Heart right ventricle (tissue), 16 donors: ENCODE measurements at regions not wholly inside any gene's neighbourhood (a gene's known extent, or its start where the extent isn't known, plus 50 kb on each side); places are given as distances from the start of the nearest gene placed in this dataset.

Experiments
- ATAC-seq, 8 donors: fragments of 200-7000 bp; cut with Tn5 transposase; one replicate each; pipeline ENCODE4 v1.9.1; 2020; ENCODE audit warnings: mild to moderate bottlenecking in 8 of 8, moderate library complexity in 8 of 8, moderate number of reproducible peaks in 1 of 8
- DNase-seq, 2 donors: peaks; one replicate each; pipeline ENCODE4 v3.0.0-alpha.2; 2020
- H3K27ac ChIP-seq, 10 donors: fragments of 200-600 bp; sonication (generic) in 2 of 10; one replicate each; pipeline versions ENCODE4 v1.5.0 to v1.8.0; 2020 to 2022; ENCODE audit warnings: mild to moderate bottlenecking in 3 of 10
- H3K27me3 ChIP-seq, 7 donors: fragments of 200-600 bp; one replicate each; pipeline ENCODE4 v1.8.0; 2021 to 2022; ENCODE audit warnings: mild to moderate bottlenecking in 2 of 7
- H3K36me3 ChIP-seq, 9 donors: fragments of 200-600 bp; sonication (generic) in 1 of 9; one replicate each; pipeline versions ENCODE4 v1.5.0 to v1.8.0; 2020 to 2022; ENCODE audit warnings: mild to moderate bottlenecking in 2 of 9
- H3K4me1 ChIP-seq, 9 donors: fragments of 200-600 bp; sonication (generic) in 1 of 9; one replicate each; pipeline versions ENCODE4 v1.5.0 to v1.8.0; 2020 to 2022; ENCODE audit warnings: mild to moderate bottlenecking in 4 of 9
- H3K4me3 ChIP-seq, 10 donors: fragments of 200-600 bp; sonication (generic) in 2 of 10; one replicate each; pipeline versions ENCODE4 v1.5.0 to v1.8.0; 2020 to 2022; ENCODE audit warnings: mild to moderate bottlenecking in 7 of 10, moderate library complexity in 2 of 10
- H3K9me3 ChIP-seq, 11 donors: fragments of 200-600 bp in 10 of 11; sonication (generic) in 2 of 11; one replicate each; pipeline versions ENCODE4 v1.5.0 to v1.8.0; 2013 to 2022; ENCODE audit warnings: mild to moderate bottlenecking in 2 of 11, control low read depth in 1 of 11, moderate library complexity in 1 of 11
- CTCF ChIP-seq, 9 donors: fragments of 200-600 bp; sonication (generic) in 2 of 9; IDR thresholded peaks; one replicate each; pipeline versions ENCODE4 v1.5.0 to v1.8.0; 2021 to 2022; ENCODE audit warnings: antibody characterized with exemption in 9 of 9, mild to moderate bottlenecking in 5 of 9, moderate library complexity in 1 of 9
- WGBS, 2 donors: extraction: QIAGEN DNeasy Blood & Tissue Kit; methylation state at CpG; one replicate each; pipeline ENCODE4 v1.1.7; 2013; ENCODE audit warnings: inconsistent platforms in 1 of 2; 5-methylcytosine and 5-hydroxymethylcytosine counted together
- intact Hi-C, 10 donors: fragments of 100-400 bp; cut with DNase I; formaldehyde crosslinking; loops; one replicate each; pipeline versions ENCODE4 v1.11.1 to v1.14.2; 2022
- donor health status: Arrhythmogenic right ventricular cardiomyopathy.
- donor health status: ischemic (EF 13 %, LVEDD 7.1; RV severe dilation, severe dysfunction).
- donor health status: healthy with polysubstance abuse.
- donor health status: DM: no; HTN: yes; CAD: no.
- donor health status: DM: no; HTN: no; CAD: no.
- donor health status: ischemic (EF 25% LVEDD 6.9; RV normal size, moderate dysfunction).
- donor health status: ischemic (EF 25% LVEDD 5.7; RV mildly dilated, moderate dysfunction).
- donor health status: healthy.
- donor health status: DM: yes; HTN: yes; CAD: no.
- donor health status: Ischemic cardiomyopathy.
- donor health status: ischemic (EF 35%, LVEDD 5.7; RV mildly dilated, moderate dysfunction).
- donor health status: nonischemic (EF 11% LVEDD 7.7; RV severe dilation, severe dysfunction).
- donor health status: DM: yes; HTN: yes; CAD: no.
- donor health status: PGD.
- donor health status: ischemic (EF 29% LVEDD 5.4; RV normal size, mild dysfunction).
- donor health status: nonischemic (EF 23%, LVEDD 6.1; RV moderate dilation, normal function).

- Histone ChIP-seq H3K4me1 (no peaks in the 10 kb centered on the region), H3K27me3 (peaks cover 0 to 3% (median 0%) of the 10 kb centered on the region in 7 donors), H3K27ac (no peak overlapping the region), H3K9me3 (peaks cover 0 to 11% (median 0%) of the 10 kb centered on the region in 11 donors), H3K4me3 (no peak overlapping the region), H3K36me3 (no peaks in the 10 kb centered on the region)
- intact Hi-C loops: no loop called here
- no peak for ATAC-seq
- WGBS, 2 donors: 84 to 88% methylated on average over 9 of the region's 9 CpGs
- no peak for TF ChIP-seq CTCF (IDR thresholded peaks at IDR 0.05)
- DNase-seq: no peak
Measured at GRCh38 chr2:2501454-2502200, 170.6 kb upstream of the MYT1L start.

- Histone ChIP-seq H3K36me3 (no peaks in the 10 kb centered on the region), H3K9me3 (no peaks in the 10 kb centered on the region), H3K27ac (no peak overlapping the region), H3K4me3 (no peak overlapping the region), H3K4me1 (no peaks in the 10 kb centered on the region), H3K27me3 (peaks cover 0 to 6% (median 0%) of the 10 kb centered on the region in 7 donors)
- TF ChIP-seq CTCF (IDR thresholded peaks at IDR 0.05): no peak
- intact Hi-C loops: no loop called here
- 90 to 91% methylated on average over 1 of the region's 1 CpG for WGBS, 2 donors
- ATAC-seq: no peak
- DNase-seq: no peak
Measured at GRCh38 chr2:2495606-2496005, 164.5 kb upstream of the MYT1L start.

- ATAC-seq (no peak), DNase-seq (no peak)
- Histone ChIP-seq H3K4me3 (no peak overlapping the region), H3K36me3 (no peaks in the 10 kb centered on the region), H3K27ac (no peak overlapping the region), H3K9me3 (no peaks in the 10 kb centered on the region), H3K4me1 (no peaks in the 10 kb centered on the region), H3K27me3 (peaks cover 0 to 6% (median 0%) of the 10 kb centered on the region in 7 donors)
- WGBS, 2 donors: 69 to 77% methylated on average over 5 of the region's 5 CpGs
- intact Hi-C loops: no loop called here
- TF ChIP-seq CTCF (IDR thresholded peaks at IDR 0.05): no peak
Measured at GRCh38 chr2:2493496-2493895, 162.4 kb upstream of the MYT1L start.

GRCh38 chr2:2492800-2493199 is 161.7 kb upstream of the MYT1L start:
- intact Hi-C loops: no loop called here
- H3K27ac ChIP-seq: no peak overlapping the region
- no peak for ATAC-seq
- H3K36me3 ChIP-seq: no peaks in the 10 kb centered on the region
- H3K4me1 ChIP-seq: no peaks in the 10 kb centered on the region
- no peak for DNase-seq
- WGBS, 2 donors: 65 to 67% methylated on average over 4 of the region's 4 CpGs
- peaks cover 0 to 12% (median 3%) of the 10 kb centered on the region in 7 donors for H3K27me3 ChIP-seq
- no peak overlapping the region for H3K4me3 ChIP-seq
- no peak for TF ChIP-seq CTCF (IDR thresholded peaks at IDR 0.05)
- no peaks in the 10 kb centered on the region for H3K9me3 ChIP-seq
